ENCODE measurements at regions not wholly inside any gene's neighbourhood (a gene's known extent, or its start where the extent isn't known, plus 50 kb on each side); places are given as distances from the start of the nearest gene placed in this dataset.

GRCh38 chr3:30426293-30426993 lies 180.0 kb upstream of the TGFBR2 start:
- TF ChIP-seq CTCF (IDR thresholded peaks at IDR 0.05; ENCODE audit: low read depth, low read length, poor library complexity, severe bottlenecking) (no peak), EZH2phosphoT487 (IDR thresholded peaks at IDR 0.05; ENCODE audit: borderline replicate concordance, low read length) (no peak)

Measured in DOHH2 (cell line).